HG02852 (cell line): ENCODE measurements at regions not wholly inside any gene's neighbourhood (a gene's known extent, or its start where the extent isn't known, plus 50 kb on each side); places are given as distances from the start of the nearest gene placed in this dataset.
A peak's percentile ranks its signal among the peaks of the same experiment; 100 is the strongest.
"Not testable (repeated sequence)": the region's sequence is repeated elsewhere in the genome, so short reads cannot be mapped to it uniquely, and the experiment has no call there.

Source experiments
- ATAC-seq: cut with Tn5 transposase; IDR thresholded peaks from one replicate; pipeline ENCODE4 v1.9.1; 2021; ENCODE audit warnings: mild to moderate bottlenecking, moderate library complexity; ENCODE audit not compliant: unreplicated experiment

DNA sequence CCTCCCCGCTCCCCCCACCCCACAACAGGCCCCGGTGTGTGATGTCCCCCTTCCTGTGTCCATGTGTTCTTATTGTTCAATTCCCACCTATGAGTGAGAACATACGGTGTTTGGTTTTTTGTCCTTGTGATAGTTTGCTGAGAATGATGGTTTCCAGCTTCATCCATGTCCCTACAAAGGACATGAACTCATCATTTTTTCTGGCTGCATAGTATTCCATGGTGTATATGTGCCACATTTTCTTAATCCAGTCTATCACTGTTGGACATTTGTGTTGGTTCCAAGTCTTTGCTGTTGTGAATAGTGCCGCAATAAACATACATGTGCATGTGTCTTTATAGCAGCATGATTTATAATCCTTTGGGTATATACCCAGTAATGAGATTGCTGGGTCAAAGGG lies 104.3 kb downstream of the MTPN start:
- ATAC-seq: not testable (repeated sequence)

DNA sequence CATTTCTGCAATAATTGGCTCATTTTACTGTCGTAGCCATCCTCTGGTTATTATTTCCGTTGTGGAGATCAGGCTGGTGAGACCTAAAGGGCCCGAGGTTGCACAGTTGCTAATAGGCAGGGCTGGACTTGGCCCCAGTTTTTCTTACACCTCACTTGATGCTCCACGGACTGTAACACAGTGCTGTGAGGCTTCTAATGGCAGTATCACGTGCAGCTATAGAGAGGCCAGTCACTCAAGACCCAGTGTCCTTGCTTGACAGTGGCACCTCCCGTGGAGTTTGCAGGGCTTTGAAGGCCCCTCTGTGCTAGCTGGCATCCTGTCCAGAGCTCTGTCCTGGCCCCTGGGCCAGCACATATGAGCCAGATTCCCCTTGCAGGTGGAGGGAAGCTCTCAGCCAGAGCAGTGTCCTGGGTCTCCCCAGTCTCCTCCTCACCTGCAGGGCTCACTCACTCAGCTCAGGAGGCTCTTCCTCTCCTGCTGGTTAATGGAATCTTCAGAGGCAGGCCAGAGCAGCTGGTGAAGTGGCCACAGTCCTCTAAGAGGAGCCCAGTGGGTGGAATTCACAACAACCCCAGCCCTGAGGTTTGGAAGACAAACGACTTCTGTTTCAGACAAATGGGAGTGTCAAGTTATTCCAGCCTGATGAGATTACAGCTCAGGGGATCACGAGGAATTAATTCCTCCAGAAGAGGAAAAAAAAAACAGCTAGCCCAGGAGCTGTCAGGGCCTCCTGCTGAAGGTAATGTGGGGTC lies 114.2 kb upstream of the FAM180A start:
- no peak for ATAC-seq

DNA sequence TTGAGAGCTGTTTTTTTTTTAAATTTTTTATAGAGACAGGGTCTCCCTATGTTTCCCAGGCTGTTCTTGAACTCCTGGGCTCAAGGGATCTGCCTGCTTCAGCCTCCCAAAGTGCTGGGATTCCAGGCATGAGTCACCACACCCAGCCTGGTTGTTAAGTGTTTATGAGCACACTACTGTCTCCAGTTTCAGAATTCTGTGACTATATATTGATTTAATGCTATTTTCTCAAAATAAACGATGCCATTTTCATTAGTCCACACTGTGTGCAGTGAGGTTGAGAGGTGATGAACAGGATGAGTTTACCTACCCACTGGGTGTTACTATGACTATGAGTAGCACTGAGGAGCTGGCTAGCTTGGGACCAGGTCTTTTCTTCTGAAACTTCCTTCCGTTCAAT lies 110.9 kb upstream of the FAM180A start:
- ATAC-seq: no peak

DNA sequence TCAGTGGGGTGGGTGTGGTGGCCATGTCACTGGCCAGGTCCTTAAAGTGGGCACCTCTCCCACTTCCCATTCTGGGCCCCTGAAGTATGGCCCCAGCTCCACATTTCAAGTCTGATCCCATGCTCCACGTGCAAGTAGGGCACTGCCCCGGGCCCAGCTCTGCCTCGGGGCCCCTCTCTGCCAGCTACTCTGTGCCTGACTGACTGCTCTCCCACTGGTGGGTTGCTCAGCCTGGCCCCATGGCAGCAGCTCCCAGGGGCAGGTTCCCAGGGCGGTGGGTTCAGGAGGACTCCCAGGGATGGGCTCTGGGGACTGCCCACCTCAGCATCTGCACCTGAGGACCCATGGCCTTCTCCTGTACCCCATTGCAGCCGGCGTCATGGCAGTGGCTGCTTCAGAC lies 110.2 kb upstream of the FAM180A start:
- ATAC-seq: no peak

DNA sequence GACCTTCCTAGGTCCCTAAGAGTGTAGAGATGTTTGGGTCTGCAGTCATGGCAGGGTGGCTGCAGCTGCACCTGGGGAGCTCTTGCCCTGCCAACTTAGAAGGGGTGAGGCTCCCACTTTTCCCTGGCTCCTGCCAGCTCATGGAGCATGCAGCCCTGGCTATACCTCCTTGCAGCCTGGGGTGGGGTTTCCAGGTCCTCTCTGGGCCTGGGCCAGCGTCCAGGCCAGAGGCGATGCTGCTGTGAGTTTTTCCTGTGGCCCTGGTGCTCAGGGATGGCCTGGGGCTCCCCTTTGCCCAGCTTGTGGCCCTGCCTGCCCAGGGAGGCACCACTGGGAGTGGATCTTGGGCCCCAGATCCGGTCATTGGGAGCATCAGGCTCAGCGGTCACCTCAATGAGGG lies 109.8 kb upstream of the FAM180A start:
- ATAC-seq: no peak

DNA sequence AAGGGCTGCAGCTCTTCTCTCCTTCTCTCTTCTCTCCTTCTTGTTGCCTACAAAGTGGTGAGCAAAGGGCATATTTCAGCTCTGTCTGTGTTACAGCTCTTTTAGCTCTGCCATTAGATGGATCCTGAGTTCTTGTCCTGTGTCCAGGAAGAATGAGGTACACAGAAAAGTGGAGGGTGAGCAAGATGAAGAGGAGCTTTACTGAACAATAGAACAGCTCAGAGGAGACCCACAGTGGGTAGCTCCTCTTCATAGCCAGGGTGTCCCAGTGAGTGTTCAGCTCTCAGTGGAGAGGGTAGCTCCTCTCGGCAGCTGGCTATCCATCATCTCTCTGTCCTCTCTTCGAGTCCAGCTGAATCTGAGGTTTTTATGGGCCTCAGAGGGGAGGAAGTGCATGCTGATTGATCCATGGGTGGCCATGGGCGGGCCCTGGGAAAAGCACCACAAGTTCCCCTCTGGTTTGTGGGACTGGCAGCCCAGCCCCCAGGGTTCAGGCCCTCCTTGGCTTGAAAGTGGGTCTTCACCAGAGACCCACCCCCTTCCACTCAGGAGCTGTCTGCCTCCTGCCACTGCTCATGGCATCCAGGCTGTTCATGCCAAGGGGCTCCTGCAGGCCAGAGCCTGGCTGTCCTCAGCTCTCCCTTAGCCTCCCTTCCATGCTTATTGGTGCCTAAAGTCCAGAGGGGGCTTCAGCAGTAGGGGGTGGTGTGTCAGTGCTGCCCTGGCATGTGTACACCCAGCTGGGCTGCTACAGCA lies 109.1 kb upstream of the FAM180A start:
- no peak for ATAC-seq

DNA sequence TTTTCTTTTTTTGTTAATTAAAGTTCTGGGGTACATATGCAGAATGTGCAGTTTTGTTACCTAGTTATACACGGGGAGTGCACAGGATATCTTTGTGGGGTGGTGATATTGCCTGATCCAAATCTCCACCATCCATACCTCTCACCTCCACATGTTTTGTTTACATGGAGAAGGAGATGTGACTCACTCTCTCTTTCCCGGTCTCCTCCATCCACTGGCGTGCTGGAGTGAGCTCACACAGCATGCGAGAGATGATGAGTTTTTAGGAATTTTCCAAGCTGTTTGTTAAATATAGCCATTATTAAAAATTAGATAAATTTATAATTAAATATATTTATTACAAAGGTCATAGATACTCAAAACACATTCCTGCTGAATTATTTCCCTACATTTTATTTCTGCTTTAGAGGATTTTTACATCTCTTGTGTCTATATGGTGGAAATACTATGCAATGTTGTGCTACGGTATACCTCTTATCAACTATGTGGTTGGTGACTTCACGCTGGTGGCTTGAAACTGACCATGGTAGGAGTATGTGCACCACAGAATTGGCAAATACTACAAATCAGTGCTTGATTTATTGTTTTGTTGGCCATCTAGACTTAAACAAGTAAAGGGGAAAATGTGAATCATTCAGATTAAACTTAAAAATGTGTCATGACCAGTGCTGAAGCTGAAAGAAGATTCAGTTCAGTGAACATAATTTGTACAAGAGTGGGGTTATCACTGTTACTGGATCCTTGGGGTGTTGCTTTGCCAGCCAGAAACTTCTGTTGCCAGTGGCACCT lies 107.9 kb upstream of the FAM180A start:
- no peak for ATAC-seq

DNA sequence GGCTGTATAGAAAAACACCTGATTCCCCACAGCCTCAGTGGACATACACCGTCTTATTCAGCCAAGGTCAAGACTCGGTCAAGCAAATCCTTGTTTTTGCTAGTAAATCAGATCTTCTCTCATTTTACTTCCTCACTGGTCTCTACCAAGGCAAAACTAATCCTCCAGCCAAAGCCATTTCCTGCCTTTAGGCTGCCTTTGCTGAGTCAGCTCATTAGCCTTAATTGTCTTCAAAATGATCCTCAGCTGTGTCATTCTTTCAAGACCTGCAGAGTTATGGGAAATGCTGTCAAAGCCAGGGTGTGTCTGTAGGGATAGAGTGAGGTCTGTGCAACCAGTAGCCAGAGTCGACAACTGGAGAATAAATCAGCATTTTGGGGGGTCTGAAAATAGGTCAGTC lies 107.2 kb upstream of the FAM180A start:
- no peak for ATAC-seq

DNA sequence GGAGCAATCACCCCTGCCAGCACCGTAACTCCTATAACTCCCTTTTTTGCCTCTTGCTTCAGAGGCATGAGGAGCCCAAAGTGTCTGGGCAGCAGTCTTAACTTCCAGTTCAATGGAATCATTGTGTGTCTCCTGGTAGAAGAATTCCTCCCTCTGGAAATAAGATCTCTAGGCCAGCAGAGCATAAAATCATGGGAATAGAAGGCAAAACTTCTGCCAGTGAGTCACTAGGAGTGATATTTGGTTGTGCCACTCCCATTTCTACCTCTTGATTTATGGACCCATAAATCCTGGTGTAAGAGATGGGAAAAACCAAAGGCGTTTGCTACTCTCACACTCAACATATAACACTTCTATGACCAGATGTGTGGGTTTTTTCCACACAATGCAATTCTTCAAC lies 104.9 kb upstream of the FAM180A start:
- ATAC-seq: no peak

DNA sequence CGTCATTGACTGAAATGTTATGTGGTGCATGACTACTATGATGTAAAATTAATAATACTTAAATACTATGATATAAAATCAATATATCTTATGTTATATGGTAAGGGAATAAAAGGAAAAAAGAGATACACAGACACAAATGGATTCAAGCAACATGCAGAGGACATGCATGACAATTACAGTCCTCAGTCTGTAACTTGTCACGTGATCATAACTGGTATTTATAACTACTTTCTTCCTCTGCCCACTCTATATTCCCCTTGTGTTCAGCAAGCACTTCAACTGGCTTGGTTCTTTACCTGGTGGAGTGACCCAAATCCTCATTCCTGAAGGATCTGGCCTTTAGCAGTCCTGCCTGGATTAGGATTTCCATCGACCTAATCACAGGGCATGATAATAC lies 104.4 kb upstream of the FAM180A start:
- no peak for ATAC-seq

DNA sequence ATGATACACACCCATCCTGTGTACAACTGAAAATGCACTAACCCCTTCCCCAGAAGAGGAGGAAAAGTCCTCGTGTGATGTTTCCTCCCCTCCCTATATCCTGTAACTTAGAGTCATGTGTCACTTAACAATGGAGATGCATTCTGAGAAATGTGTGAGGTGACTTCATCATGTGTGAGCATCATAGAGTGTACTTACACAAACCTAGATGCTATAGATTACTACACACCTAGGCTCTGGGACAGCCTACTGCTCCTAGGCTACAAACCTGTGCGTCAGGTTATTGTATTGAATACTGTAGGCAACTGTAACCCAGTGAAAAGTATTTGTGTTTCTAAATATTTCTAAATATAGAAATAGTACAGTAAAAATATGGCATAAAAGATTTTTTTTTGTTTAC lies 98.6 kb upstream of the FAM180A start:
- no peak for ATAC-seq

DNA sequence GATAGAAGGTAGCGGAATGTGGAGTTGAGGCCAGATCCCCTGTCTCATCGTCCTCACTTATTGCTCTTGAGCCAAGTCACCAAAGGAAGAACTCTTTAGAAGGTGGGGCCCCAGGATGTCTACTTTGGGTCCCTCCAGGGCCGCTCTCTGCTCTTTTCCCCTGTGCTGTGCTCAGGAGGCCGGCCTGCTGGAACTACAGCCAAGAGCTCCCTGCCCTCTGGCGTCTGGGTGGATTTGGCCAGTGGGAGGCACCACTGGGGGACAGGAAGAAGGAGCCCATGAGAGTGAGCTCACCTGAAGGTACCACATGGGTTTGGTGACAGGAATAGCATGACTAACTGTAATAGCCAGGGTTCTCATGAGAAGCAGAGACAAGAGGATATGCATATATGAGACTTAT lies 97.7 kb upstream of the FAM180A start:
- no peak for ATAC-seq

DNA sequence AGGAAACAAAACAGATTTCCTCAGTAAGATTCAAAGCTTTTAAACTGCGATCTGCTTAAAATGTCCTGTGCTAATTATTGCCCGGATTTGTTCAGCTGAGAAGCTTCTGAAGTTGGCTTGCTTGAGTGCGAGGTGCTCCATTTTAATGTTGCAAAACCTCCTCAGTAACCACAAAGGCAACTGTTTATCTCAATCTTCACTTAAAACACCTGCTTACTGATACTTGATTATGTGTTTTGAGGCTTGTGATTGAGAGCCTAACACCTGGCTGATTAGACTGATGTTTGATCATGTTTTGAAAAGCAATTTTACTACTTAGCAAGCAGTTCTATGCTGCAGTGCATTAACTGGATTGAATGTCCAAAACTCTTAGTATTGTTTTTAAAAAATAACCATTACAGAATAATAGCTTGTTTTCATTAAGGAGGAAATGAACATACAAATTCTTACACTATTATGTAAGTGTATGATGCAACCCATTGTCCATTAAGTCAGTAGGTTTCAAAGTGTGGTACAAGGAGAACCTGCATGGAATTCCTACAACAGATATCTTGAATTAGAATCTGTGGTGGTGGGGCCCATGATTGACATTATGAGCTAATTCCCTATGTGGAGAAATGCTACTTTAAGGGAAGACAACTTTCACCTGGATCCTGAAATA lies 96.9 kb upstream of the FAM180A start:
- no peak for ATAC-seq

DNA sequence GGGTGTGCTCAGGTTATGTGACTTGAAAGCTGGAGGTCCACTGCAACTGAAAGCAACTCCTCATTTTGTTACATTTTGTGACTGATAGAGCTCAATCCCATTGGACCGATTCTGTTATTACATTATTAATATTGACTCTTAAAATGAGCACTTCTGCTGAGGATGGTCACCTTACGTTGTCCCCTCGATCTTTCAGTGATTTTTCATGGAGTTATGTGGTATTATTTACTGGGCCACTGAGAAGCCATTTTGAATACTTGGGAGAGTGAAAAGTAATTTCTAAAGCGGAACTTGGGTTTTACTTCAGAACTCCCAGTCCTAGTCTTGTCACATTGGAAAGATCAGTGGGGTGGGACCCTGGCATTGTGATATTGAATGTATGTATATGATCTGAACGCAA lies 96.3 kb upstream of the FAM180A start:
- ATAC-seq: no peak

DNA sequence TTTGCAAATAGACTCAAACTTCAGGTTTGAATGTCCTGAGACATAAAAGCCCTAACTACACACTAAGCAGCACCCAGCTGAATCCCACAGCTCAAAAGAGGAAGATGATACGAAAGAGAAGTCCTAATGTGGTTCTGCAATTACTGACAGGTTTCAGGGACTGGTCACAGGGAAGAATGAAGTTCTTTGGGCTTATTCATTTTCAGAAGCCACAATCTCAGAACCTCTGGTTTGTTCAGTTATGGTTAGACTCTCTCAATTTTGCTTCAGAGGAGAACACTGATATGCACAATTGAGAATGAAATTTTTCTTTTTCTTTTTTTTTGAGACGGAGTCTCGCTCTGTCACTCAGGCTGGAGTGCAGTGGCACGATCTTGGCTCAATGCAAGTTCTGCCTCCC lies 94.6 kb upstream of the FAM180A start:
- peak; percentile 97 for ATAC-seq

DNA sequence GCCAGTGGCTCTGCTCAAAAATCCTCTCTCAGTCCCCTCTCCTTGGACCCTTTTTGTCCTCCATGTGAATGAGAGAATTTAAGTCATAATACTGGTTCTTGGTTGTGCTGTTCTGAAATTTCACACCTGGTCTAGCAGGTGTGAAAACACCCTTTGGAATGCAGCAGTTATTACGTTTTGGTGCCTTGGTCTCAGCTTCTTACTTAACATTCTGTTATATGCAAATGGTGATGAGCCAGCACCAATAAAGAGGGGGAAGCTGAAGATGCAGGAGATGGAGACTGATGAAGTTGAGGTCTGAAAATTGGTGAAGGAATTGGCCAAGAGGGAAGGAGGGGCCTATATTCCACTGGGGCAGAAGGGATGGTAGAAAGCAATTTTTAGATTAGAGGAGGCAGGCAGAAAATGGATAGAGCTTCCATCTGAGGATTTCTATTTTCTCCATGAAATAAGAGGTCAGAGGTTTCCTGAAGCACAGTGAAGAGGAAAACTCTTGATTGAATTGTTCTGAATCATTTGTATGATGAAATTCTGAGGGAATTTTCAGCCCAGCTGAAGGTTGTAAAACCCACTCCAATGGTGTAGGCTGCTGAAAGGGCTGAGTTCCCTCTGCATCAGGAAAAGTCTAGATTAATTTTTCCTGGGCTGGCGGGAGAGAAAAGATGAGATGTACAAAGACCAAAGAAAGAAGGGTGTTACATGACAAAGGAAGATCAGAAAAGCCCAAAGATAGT lies 94.0 kb upstream of the FAM180A start:
- no peak for ATAC-seq

DNA sequence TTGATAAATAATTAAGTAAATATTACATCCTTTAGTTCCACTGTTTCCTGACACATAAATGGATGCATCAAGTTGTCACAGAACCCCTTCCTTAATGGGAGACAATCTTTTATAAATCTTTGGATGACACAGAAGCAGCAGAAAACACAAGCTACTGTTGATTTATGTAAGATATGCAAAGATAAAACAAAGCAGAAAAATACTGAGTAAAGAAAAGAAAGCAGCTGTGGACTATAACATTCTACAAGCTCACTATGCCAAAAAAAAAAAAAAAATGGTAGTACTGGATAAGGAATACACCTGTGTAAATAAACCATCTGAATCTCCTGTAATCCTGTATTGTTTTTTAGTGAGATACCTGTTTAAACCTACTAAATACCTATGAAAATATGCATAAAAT lies 92.0 kb upstream of the FAM180A start:
- ATAC-seq: no peak

DNA sequence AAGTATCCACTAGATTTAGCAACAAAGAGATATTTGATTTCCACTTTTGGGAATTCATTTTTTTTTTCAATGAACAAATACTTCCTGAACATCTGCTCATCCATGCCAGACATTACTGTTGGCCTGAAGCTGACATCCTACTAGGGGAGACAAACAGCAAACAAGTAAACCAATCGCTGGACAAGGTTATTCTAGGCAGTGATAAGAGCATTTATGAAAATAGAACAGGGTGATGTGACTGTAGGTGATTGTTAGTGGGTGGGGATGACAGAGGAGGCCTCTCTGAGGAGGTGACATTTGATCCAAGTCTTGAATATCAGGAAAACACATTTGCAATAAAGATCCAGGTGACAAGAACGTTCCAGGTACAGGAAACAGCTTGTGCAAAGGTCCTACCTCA lies 89.1 kb upstream of the FAM180A start:
- no peak for ATAC-seq

DNA sequence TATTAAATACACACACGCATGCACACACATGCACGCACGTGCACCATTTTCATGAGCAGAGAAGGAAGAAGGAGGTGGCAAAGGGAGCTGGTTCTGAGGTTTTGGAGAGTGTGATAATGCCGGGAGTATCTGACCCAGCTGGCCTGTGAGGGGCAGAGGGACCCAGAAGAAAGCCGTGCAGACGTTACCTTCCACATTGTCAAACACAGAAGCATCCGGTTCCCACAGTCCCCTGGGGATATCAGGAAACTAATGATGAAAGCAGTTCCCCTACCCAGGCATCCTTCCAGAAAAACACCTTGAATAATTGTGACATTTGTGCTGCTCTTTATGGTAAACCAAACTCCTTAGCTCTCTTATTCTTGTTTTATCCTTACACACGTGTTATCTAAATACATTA lies 85.7 kb upstream of the FAM180A start:
- no peak for ATAC-seq

DNA sequence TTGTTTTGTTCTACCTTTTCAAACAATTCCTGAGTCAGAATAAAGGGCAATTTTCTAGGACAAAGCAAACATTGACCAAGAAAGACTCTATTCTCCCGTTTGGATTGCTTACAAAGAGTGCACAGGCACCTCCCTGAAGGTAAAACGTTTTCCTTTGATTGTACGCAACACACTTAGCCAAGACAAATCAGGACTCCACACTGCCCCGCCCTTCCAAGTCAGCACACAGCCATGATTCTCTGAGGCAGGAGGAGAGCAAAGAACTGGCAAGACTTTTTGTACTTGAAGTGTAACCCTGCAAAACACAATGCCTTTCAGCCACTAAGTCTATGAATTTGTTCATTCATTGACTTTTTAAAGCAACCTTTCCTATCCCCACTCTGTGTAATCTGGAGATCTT lies 85.0 kb upstream of the FAM180A start:
- no peak for ATAC-seq
